HG03571 (cell line): ENCODE measurements at regions not wholly inside any gene's neighbourhood (a gene's known extent, or its start where the extent isn't known, plus 50 kb on each side); places are given as distances from the start of the nearest gene placed in this dataset.

ENCODE experiments used
- ATAC-seq: cut with Tn5 transposase; IDR thresholded peaks from one replicate; pipeline ENCODE4 v1.9.1; 2021; ENCODE audit not compliant: unreplicated experiment

GRCh38 chr17:68749349-68750207, 148.4 kb upstream of the FAM20A start:
- no peak for ATAC-seq

DNA sequence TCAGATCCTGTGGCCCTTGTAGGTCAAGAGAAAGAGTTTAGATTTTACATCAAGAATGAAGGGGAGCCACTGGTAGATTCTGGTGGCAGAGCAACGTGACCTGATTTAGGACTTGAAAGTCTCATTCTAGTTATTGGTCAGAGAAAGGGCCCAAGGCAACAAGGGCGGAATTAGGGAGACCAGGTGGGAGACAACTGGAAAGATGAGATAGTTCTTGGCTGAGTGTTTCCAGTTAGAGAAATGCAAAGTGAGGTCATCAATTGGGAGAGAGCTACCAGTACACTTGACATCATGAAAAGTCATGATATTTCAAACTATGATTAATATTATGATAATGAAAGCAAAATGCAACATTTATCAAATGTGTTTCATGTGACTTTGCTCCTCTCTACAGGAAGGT, 147.2 kb upstream of the FAM20A start:
- no peak for ATAC-seq

- ATAC-seq = no peak
Measured at GRCh38 chr17:68740555-68741447, 139.6 kb upstream of the FAM20A start.

GRCh38 chr17:68737761-68738443, 136.7 kb upstream of the FAM20A start:
- no peak for ATAC-seq

GRCh38 chr17:68734931-68735330, 133.8 kb upstream of the FAM20A start:
- no peak for ATAC-seq

DNA sequence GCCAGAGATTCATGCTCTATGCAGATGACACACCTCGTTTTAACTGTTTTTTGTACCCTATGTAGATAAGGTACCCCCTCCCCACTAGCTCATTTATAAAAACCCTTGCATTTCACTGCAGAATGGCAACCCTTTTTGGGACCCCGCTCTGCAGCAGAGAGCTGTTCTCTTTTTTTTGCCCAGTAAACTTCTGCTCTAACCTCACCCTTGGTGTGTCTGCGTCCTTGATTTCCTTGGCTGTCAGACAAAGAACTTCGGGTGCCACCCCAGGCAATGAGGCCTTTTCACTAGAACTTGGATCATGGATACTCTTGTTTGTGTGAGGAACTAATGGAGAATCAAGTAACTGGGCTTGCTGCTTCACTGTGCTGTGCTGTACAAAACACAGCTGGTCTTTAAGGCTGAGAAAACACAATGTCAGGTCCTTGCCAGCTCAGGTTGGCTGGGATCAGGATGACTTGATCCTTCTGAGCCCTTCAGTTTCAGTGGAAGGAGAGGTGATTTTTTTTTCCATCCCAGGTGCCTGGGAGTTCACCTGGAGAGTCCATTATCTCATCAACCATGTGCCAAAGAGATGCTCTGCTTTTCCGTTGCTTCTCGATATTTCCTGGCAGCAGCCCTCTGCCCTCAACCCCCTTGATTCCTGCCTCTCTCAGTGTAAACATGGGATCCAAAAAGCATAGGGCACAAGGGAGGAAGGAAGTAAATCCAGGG, 133.2 kb upstream of the FAM20A start:
- no peak for ATAC-seq

DNA sequence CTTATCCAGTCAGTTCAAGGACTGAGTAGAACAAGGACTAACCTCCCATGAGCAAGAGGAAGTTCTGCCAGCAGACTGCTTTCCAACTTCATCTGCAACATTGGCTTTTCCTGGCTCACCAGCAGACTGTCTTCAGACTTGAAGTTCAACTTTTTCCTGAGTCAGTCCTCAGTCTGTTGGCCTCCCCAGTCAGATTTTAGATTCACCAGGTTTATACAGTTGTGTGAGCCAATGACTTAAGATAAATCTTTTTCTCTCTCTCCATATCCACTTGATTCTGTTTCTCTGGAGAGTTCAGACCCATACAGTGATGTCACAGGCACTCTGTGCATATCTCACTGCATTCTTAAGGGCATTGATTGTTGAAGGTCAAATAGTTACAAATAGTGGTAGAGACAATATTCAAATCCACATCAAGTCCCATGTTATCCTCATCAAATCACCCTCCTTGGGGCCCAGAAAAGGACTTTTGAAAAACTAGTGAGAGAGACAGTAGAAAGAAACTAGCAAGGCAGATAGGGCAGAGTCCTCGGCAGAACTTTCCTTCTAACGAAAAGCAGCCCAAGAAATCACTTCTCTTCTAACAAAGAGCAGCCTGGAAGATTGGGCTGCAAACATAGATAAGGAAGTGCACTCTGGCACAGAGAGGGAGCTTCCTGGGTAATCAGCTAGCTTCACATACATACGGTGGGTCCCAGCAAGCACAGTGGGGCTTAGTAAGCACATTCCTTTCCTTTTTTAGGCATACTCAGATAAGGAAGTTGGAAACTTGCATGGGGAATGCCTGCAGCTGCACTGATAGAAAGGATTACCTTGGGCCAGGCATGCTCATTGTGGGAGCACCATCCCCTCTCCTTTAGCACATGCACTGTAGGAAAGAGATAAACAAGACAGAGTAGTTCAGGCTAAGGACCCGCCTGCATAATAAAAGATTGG, 132.3 kb upstream of the FAM20A start:
- ATAC-seq = no peak

- ATAC-seq = no peak
Measured at GRCh38 chr17:68732301-68732749, 131.2 kb upstream of the FAM20A start.

DNA sequence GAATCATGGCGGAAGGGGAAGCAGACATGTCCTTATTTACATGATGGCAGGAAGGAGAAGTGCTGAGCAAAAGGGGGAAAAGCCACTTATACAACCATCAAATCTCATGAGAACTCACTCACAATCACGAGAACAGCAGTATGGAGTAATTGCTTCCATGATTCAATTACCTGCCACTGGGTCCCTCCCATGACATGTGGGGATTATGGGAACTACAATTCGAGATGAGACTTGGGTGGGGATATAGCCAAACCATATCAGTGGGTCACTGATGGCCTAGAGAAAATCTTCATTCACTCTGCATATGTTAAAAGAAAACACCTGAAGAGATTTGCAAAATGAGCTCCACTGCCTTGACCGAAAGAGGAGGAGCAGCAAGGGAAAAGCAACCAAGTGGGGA, 130.3 kb upstream of the FAM20A start:
- ATAC-seq = no peak

- ATAC-seq = no peak
Measured at GRCh38 chr17:68719431-68719830, 118.3 kb upstream of the FAM20A start.

DNA sequence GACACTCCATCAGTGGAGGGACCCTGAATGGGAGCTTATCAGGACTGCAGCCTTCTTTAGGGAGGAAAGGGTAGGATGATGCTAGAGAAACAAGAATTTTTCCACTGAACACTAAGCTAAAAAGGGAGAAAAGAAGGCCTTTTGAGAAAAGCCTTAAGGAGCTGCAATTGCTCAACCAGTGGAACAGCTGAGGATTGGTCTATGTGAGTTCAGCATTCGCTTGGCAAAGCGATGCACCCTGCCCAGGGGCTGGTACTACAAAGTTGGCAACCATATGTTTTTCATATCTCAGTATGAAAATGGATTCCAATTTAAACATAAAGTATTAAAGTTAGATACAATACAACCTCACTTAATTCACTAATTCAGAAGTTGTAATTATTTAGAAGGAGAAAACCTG, 117.8 kb upstream of the FAM20A start:
- no peak for ATAC-seq

- no peak for ATAC-seq
Measured at GRCh38 chr17:68718465-68718864, 117.3 kb upstream of the FAM20A start.

DNA sequence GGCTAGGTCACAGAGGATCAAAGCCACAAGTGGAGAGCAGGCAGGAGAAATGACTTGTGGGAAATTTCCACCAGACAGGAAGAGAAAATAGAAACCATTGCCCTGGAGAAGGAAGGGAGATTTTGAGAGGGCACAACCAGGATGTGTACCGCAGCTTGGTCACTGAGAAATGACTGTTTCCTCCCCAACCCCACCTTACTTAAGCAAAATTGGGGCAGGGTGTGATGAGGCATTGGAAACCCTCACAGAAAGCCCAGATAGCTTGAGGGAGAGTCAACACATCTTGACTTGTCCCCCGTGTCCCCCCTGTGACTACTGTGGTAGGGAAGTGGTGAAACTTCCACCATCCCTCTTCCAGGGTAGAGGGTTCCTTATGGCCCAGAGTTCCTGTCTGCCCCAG, 113.5 kb upstream of the FAM20A start:
- no peak for ATAC-seq

GRCh38 chr17:68711858-68712257, 110.7 kb upstream of the FAM20A start:
- ATAC-seq = no peak

DNA sequence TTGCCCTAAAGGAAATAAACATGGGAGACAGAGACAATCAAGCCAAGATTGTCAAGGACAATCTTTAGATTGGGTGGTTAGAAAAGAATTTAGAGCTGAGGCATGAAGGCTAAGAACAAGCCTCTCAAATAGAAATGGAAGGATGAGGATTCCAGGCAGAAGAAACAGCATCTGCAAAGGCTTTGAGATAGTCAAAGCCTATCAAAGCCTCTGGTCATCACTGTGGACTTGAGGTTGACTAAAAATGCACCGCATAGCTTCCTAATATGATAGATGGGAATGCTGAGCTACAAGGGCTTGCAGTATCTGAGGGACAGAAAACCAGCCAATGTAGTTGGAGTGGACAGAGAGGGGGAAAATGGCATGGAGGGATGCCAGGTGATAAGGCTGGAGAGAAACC, 109.8 kb upstream of the FAM20A start:
- ATAC-seq = no peak

- no peak for ATAC-seq
Measured at GRCh38 chr17:68710035-68710780, 109.0 kb upstream of the FAM20A start.

DNA sequence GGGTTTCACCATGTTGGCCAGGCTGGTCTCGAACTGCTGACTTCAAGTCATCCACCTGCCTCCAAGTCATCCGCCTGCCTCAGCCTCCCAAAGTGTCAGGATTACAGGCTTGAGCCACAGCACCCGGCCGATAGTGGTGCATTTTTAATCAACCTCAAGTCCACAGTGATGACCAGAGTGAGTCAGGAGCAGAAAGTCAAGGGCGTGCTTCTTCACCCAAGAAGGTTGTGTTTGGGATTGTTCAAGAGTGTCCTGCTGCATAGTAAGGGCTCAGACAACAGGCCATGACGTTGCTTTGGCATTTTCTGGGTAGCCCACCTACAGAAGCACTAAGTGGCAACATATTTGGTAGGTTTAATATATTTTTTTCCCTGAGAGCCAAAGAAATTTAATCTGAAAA, 108.3 kb upstream of the FAM20A start:
- ATAC-seq = no peak

GRCh38 chr17:68707031-68707430, 105.9 kb upstream of the FAM20A start:
- no peak for ATAC-seq

DNA sequence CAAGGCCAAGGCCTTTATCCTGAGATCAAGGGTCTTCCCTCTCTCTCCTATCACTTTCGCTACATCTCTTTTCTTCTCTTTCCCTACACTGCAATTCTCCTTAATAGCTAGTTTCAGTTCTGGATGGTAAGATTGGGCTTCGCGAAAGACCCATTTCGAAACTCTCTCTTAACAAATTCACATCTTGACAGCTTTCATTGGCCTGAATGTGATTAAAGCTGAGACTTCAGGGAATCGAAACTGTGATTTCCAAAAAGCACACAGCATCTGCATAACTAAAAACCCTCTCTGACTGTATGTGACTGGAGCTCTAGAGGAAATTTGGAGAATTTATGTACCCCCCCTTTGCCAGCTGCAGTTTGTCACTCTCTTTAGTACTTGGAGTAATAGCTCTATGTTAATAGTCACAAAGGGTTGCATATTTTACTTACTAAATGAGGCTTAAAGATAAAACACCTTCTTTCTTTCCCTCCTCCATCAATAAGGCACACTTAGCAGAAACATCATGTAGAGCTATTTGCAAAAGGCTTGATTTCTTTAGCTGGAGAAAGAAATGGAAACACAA, 105.3 kb upstream of the FAM20A start:
- no peak for ATAC-seq
